Neuronal stem cell (in vitro differentiated cells): ENCODE measurements at regions not wholly inside any gene's neighbourhood (a gene's known extent, or its start where the extent isn't known, plus 50 kb on each side); places are given as distances from the start of the nearest gene placed in this dataset.

Experiments
- DNase-seq: peaks from one replicate; pipeline ENCODE4 v3.0.0-alpha.2; 2013; ENCODE audit warnings: low spot score
- H2AFZ ChIP-seq: one replicate; pipeline ENCODE4 v1.6.1; 2013; ENCODE audit warnings: mild to moderate bottlenecking, low read length, inconsistent platforms
- H2AK5ac ChIP-seq: 2 replicates; pipeline ENCODE4 v1.6.1; 2013; ENCODE audit warnings: low read depth, mild to moderate bottlenecking, inconsistent platforms, low read length, moderate library complexity, mixed read lengths
- H2BK120ac ChIP-seq: 2 replicates; pipeline ENCODE4 v1.6.1; 2013; ENCODE audit warnings: low read depth, mild to moderate bottlenecking, inconsistent platforms, low read length, moderate library complexity, mixed read lengths
- H2BK12ac ChIP-seq: one replicate; pipeline ENCODE4 v1.6.1; 2013; ENCODE audit warnings: low read length, inconsistent platforms
- H2BK15ac ChIP-seq: 2 replicates; pipeline ENCODE4 v1.6.1; 2013; ENCODE audit warnings: mild to moderate bottlenecking, low read length, inconsistent platforms, mixed read lengths
- H2BK5ac ChIP-seq: one replicate; pipeline ENCODE4 v1.6.1; 2013; ENCODE audit warnings: inconsistent platforms, mild to moderate bottlenecking, low read length, moderate library complexity
- H3K14ac ChIP-seq: one replicate; pipeline ENCODE4 v1.6.1; 2013; ENCODE audit warnings: low read length, inconsistent platforms
- H3K18ac ChIP-seq: 2 replicates; pipeline ENCODE4 v1.6.1; 2013; ENCODE audit warnings: low read length, inconsistent platforms
- H3K23ac ChIP-seq: 2 replicates; pipeline ENCODE4 v1.6.1; 2013; ENCODE audit warnings: low read depth, mild to moderate bottlenecking, mixed read lengths, low read length, inconsistent platforms; ENCODE audit not compliant: poor library complexity
- H3K27ac ChIP-seq: replicated peaks from 3 replicates; pipeline ENCODE4 v1.5.1; 2013; ENCODE audit warnings: low read length, inconsistent platforms
- H3K27me3 ChIP-seq, 3 experiments: 2 replicates each; pipeline ENCODE4 v1.6.1; 2013; ENCODE audit warnings: low read length in 3 of 3, mild to moderate bottlenecking in 2 of 3, inconsistent platforms in 1 of 3, low read depth in 1 of 3, mixed read lengths in 1 of 3, moderate library complexity in 1 of 3; ENCODE audit not compliant: control insufficient read depth in 3 of 3, insufficient read depth in 3 of 3
- H3K36me3 ChIP-seq, 2 donors: replicated peaks in 1 of 2; 2 replicates each; pipeline ENCODE4 v1.6.1; 2013; ENCODE audit warnings: low read length in 2 of 2; ENCODE audit not compliant: control insufficient read depth in 2 of 2, insufficient read depth in 2 of 2
- H3K4ac ChIP-seq: 2 replicates; pipeline ENCODE4 v1.6.1; 2013; ENCODE audit warnings: inconsistent platforms, mild to moderate bottlenecking, low read length, moderate library complexity
- H3K4me1 ChIP-seq, 2 donors: 1 replicate in 1 of 2; 2 replicates in 1 of 2; pipeline ENCODE4 v1.6.1; 2013; ENCODE audit warnings: low read length in 2 of 2, low read depth in 1 of 2; ENCODE audit not compliant: control insufficient read depth in 2 of 2, insufficient read depth in 1 of 2
- H3K4me2 ChIP-seq: one replicate; pipeline ENCODE4 v1.6.1; 2013; ENCODE audit warnings: mild to moderate bottlenecking, low read length, inconsistent platforms; ENCODE audit not compliant: insufficient read depth, poor library complexity, severe bottlenecking
- H3K4me3 ChIP-seq, 2 donors: 2 replicates each; pipeline ENCODE4 v1.5.1; 2013; ENCODE audit warnings: low read length in 2 of 2, mild to moderate bottlenecking in 2 of 2, inconsistent platforms in 1 of 2, moderate library complexity in 1 of 2
- H3K79me1 ChIP-seq: one replicate; pipeline ENCODE4 v1.6.1; 2013; ENCODE audit warnings: low read depth, mild to moderate bottlenecking, inconsistent platforms, low read length, moderate library complexity
- H3K9ac ChIP-seq: one replicate; pipeline ENCODE4 v1.6.1; 2013; ENCODE audit warnings: mild to moderate bottlenecking, low read depth, low read length, inconsistent platforms; ENCODE audit not compliant: poor library complexity
- H3K9me3 ChIP-seq, 2 donors: replicated peaks in 1 of 2; 2 replicates each; pipeline versions ENCODE3 to v1.6.1; 2013; ENCODE audit warnings: low read length in 2 of 2, mild to moderate bottlenecking in 2 of 2, inconsistent platforms in 1 of 2, low read depth in 1 of 2, mixed read lengths in 1 of 2, moderate library complexity in 1 of 2; ENCODE audit not compliant: control insufficient read depth in 2 of 2, insufficient read depth in 1 of 2
- H4K8ac ChIP-seq: one replicate; pipeline ENCODE4 v1.6.1; 2013; ENCODE audit warnings: low read depth, mild to moderate bottlenecking, inconsistent platforms, low read length, moderate library complexity
- H4K91ac ChIP-seq: one replicate; pipeline ENCODE4 v1.6.1; 2013; ENCODE audit warnings: low read length, low read depth, mild to moderate bottlenecking, inconsistent platforms; ENCODE audit not compliant: poor library complexity
- WGBS, 2 donors: extraction: QIAGEN DNeasy Blood & Tissue Kit; methylation state at CpG; one replicate each; pipeline ENCODE4 v1.1.7; 2013; ENCODE audit warnings: missing lambda C conversion rate in 2 of 2, mixed read lengths in 1 of 2; ENCODE audit not compliant: insufficient read length in 2 of 2, insufficient replicate concordance in 1 of 2; ENCODE audit errors: extremely low coverage in 2 of 2; 5-methylcytosine and 5-hydroxymethylcytosine counted together

DNA sequence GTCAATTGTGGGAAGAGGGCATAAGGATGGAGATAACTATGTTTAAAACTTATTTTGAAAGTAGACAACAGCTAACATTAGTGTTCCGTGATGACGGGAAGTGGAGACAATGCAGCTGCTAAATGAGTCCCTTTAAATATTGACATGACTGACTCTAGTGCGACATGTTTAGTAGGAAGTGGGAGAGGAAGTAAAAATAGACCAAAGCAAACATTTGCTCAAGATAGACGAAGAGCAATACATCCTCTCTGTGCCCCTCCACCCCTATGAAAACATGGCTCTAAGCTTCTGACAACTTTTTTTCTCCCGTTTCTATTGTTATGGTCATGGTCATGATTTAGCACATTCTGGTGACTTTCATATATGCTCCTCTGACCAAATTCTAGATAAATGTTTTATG lies 60.0 kb upstream of the HMCN1 start:
- Histone ChIP-seq H4K8ac (no peak overlapping the region), H3K36me3 (no peaks in the 10 kb centered on the region), H3K23ac (no peak overlapping the region), H2BK12ac (no peak overlapping the region), H2BK15ac (no peak overlapping the region), H4K91ac (no peak overlapping the region), H3K4me3 (no peak overlapping the region), H3K79me1 (no peaks in the 10 kb centered on the region), H3K4ac (no peak overlapping the region), H2BK5ac (no peak overlapping the region), H3K4me1 (peaks cover 0 to under 1% of the 10 kb centered on the region in 2 donors), H3K27me3 (no peaks in the 10 kb centered on the region), H3K18ac (no peak overlapping the region), H2AK5ac (no peak overlapping the region), H2AFZ (no peak overlapping the region), H2BK120ac (no peak overlapping the region), H3K9me3 (no peaks in the 10 kb centered on the region), H3K4me2 (no peak overlapping the region), H3K9ac (no peak overlapping the region), H3K14ac (no peak overlapping the region), H3K27ac (no peak overlapping the region)
- no CpG with 5 or more reads among the region's 5 CpGs for WGBS, 2 donors
- no peak for DNase-seq

DNA sequence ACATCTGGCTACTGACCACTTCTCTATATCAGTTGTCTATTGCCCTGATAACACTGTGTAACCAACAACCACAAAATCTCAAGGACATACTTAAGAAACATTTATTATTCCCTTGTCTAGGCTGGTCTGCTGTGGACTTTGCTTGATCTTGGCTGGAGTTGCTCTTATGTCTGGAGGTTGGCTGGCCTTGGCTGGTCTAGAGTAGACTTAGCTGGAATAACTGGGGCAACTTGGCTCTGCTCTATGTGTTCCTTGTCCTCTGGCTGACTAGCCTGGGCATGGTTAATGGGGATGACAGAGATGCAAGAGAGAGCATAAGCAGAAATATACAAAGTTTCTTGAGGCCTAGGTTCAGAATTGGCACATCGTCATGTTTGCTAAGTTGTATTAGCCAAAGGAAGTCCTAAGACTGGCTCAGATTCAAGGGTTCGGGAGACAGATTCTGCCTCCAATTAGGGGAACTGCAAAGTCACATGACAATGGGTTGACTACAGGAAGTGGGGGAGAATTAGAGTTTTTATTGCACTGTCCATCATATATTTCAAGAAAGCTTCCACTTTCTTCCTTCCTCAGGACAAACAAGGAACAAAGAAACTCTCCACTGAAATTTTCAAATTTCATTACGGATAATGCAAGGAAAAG lies 61.4 kb upstream of the HMCN1 start:
- no peak overlapping the region for H3K14ac ChIP-seq
- H3K23ac ChIP-seq = no peak overlapping the region
- H4K8ac ChIP-seq = no peak overlapping the region
- no peak overlapping the region for H3K9ac ChIP-seq
- no peak overlapping the region for H2BK12ac ChIP-seq
- H2BK5ac ChIP-seq = no peak overlapping the region
- WGBS, 2 donors = no CpG with 5 or more reads among the region's 3 CpGs
- no peak overlapping the region for H3K18ac ChIP-seq
- no peak overlapping the region for H2BK15ac ChIP-seq
- H3K4me2 ChIP-seq = no peak overlapping the region
- no peak overlapping the region for H3K4ac ChIP-seq
- no peaks in the 10 kb centered on the region for H3K79me1 ChIP-seq
- no peaks in the 10 kb centered on the region for H3K4me1 ChIP-seq
- no peak overlapping the region for H3K27ac ChIP-seq
- H3K36me3 ChIP-seq = no peaks in the 10 kb centered on the region
- no peak overlapping the region for H2AK5ac ChIP-seq
- no peak overlapping the region for H3K4me3 ChIP-seq
- no peaks in the 10 kb centered on the region for H3K27me3 ChIP-seq
- no peak overlapping the region for H2AFZ ChIP-seq
- no peaks in the 10 kb centered on the region for H3K9me3 ChIP-seq
- no peak for DNase-seq
- no peak overlapping the region for H2BK120ac ChIP-seq
- no peak overlapping the region for H4K91ac ChIP-seq

DNA sequence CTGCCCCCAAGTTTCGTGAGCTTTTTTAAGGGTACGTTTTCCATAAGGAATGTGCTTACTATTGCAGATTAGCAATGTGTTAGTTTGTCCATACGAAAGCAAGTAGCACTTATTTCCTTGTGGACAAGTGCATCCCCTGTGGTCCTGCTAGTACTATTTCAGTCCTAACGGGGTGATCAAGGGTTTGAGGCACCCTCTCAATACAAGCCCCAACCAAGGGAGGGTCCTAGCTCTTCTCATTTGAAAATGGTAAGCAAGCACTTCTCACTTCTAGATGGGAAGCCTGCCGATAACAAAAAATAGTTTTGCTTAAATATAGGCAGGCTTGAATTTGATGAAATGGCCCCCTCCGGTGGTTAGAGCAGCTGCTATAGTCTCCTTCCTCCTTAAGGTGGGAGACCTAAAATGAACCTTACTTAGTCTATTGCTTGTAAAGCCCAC lies 64.0 kb upstream of the HMCN1 start:
- Histone ChIP-seq H2AK5ac (no peak overlapping the region), H3K23ac (no peak overlapping the region)

DNA sequence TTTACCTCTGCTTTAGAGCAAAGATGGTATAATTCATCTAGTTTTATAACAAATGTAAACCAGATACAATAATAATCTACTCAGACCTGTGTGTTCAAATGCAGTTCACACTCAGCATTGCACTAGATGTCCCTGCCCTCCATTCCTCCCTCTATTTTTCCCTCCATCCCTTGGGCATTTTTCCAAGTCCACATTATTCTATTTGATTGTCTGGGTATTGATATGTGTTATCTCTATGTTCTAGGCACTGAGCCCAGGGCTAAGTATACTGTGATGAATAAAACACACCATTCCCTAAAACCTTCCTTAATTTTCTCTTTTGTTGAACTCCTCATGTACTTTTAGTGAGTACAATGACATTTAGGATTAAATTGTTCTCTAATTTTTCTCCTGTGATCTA lies 66.2 kb upstream of the HMCN1 start:
- no peak overlapping the region for H2BK120ac ChIP-seq
- no peaks in the 10 kb centered on the region for H3K9me3 ChIP-seq
- no peak overlapping the region for H3K4me2 ChIP-seq
- H3K14ac ChIP-seq = no peak overlapping the region
- H3K79me1 ChIP-seq = no peaks in the 10 kb centered on the region
- no peak overlapping the region for H3K9ac ChIP-seq
- no peak overlapping the region for H3K4ac ChIP-seq
- H2BK12ac ChIP-seq = no peak overlapping the region
- no peak overlapping the region for H4K91ac ChIP-seq
- H3K18ac ChIP-seq = no peak overlapping the region
- H3K27ac ChIP-seq = no peak overlapping the region
- no peak overlapping the region for H2BK5ac ChIP-seq
- no peak overlapping the region for H2BK15ac ChIP-seq
- H2AFZ ChIP-seq = no peak overlapping the region
- no peak overlapping the region for H2AK5ac ChIP-seq
- DNase-seq = no peak
- H4K8ac ChIP-seq = no peak overlapping the region
- H3K4me1 ChIP-seq = no peaks in the 10 kb centered on the region
- H3K36me3 ChIP-seq = no peaks in the 10 kb centered on the region
- no peak overlapping the region for H3K23ac ChIP-seq
- no peaks in the 10 kb centered on the region for H3K27me3 ChIP-seq
- no peak overlapping the region for H3K4me3 ChIP-seq

More for the DNA sequence above, 64.0 kb upstream of the HMCN1 start:
- no peak overlapping the region for H3K4ac ChIP-seq
- no peak overlapping the region for H3K9ac ChIP-seq
- no peak overlapping the region for H2BK5ac ChIP-seq
- H4K91ac ChIP-seq = no peak overlapping the region
- no peak overlapping the region for H3K4me2 ChIP-seq
- no peak overlapping the region for H2BK15ac ChIP-seq
- no peaks in the 10 kb centered on the region for H3K27me3 ChIP-seq
- no peak overlapping the region for H2BK12ac ChIP-seq
- H3K4me1 ChIP-seq = no peaks in the 10 kb centered on the region
- WGBS, 2 donors = no CpG with 5 or more reads among the region's 6 CpGs
- H3K79me1 ChIP-seq = no peaks in the 10 kb centered on the region
- H3K4me3 ChIP-seq = no peak overlapping the region
- DNase-seq = no peak
- no peak overlapping the region for H4K8ac ChIP-seq
- H3K18ac ChIP-seq = no peak overlapping the region
- peak overlapping the region; percentile 40 for H2AFZ ChIP-seq
- no peak overlapping the region for H3K14ac ChIP-seq
- no peaks in the 10 kb centered on the region for H3K9me3 ChIP-seq
- no peak overlapping the region for H2BK120ac ChIP-seq
- H3K27ac ChIP-seq = no peak overlapping the region
- H3K36me3 ChIP-seq = no peaks in the 10 kb centered on the region
